NCI-H187 (cell line): ENCODE measurements at regions not wholly inside any gene's neighbourhood (a gene's known extent, or its start where the extent isn't known, plus 50 kb on each side); places are given as distances from the start of the nearest gene placed in this dataset.
"Not testable (repeated sequence)": the region's sequence is repeated elsewhere in the genome, so short reads cannot be mapped to it uniquely, and the experiment has no call there.

Source experiments
- DNase-seq, 2 experiments: peaks; one replicate each; lab custom pipeline; 2025; lab: John Stamatoyannopoulos, UW

GRCh38 chr2:236828820-236829219 lies 256.9 kb upstream of the COPS8 start:
- no peak for DNase-seq

- DNase-seq: no peak
Observed at GRCh38 chr2:236830926-236831325, 254.8 kb upstream of the COPS8 start.

- no peak for DNase-seq
Observed at GRCh38 chr2:236831698-236832097, 254.0 kb upstream of the COPS8 start.

- no peak for DNase-seq
Observed at GRCh38 chr2:236833501-236834073, 252.1 kb upstream of the COPS8 start.

- no peak for DNase-seq
Observed at GRCh38 chr2:236834284-236834683, 251.4 kb upstream of the COPS8 start.

GRCh38 chr2:236835307-236836024 lies 250.2 kb upstream of the COPS8 start:
- no peak for DNase-seq

- DNase-seq: not testable (repeated sequence)
Observed at GRCh38 chr2:236836028-236836427, 249.7 kb upstream of the COPS8 start.

GRCh38 chr2:236840215-236840614 lies 245.5 kb upstream of the COPS8 start:
- DNase-seq: no peak

GRCh38 chr2:236840857-236841256 lies 244.8 kb upstream of the COPS8 start:
- no peak for DNase-seq

- no peak for DNase-seq
Observed at GRCh38 chr2:236841389-236841788, 244.3 kb upstream of the COPS8 start.

GRCh38 chr2:236843161-236843968 lies 242.3 kb upstream of the COPS8 start:
- DNase-seq: no peak

GRCh38 chr2:236844711-236845110 lies 241.0 kb upstream of the COPS8 start:
- no peak for DNase-seq

GRCh38 chr2:236847023-236847422 lies 238.7 kb upstream of the COPS8 start:
- no peak for DNase-seq

- no peak for DNase-seq
Observed at GRCh38 chr2:236847538-236848263, 238.0 kb upstream of the COPS8 start.

- peak; percentile 31 to 47 for DNase-seq
Observed at GRCh38 chr2:236848501-236848900, 237.2 kb upstream of the COPS8 start.

- DNase-seq: no peak
Observed at GRCh38 chr2:236849508-236849907, 236.2 kb upstream of the COPS8 start.

GRCh38 chr2:236849940-236850339 lies 235.7 kb upstream of the COPS8 start:
- no peak for DNase-seq

- no peak for DNase-seq
Observed at GRCh38 chr2:236851187-236851586, 234.5 kb upstream of the COPS8 start.

GRCh38 chr2:236852100-236852976 lies 233.4 kb upstream of the COPS8 start:
- DNase-seq: no peak

GRCh38 chr2:236852977-236853374 lies 232.7 kb upstream of the COPS8 start:
- DNase-seq: no peak

GRCh38 chr2:236853585-236854051 lies 232.1 kb upstream of the COPS8 start:
- DNase-seq: no peak
